DOHH2 (cell line): ENCODE measurements at regions not wholly inside any gene's neighbourhood (a gene's known extent, or its start where the extent isn't known, plus 50 kb on each side); places are given as distances from the start of the nearest gene placed in this dataset.

Experiments
- H3F3A ChIP-seq: fragments of 200-600 bp; sonication (generic), shearing (Covaris generic); 2 replicates; pipeline ENCODE4 v1.6.0; 2016; ENCODE audit warnings: antibody characterized with exemption, mild to moderate bottlenecking; ENCODE audit not compliant: control insufficient read depth, insufficient read depth
- H3K27ac ChIP-seq: fragments of 200-600 bp; sonication (generic); 2 replicates; pipeline ENCODE4 v1.5.1; 2014; ENCODE audit warnings: low read depth, mild to moderate bottlenecking, low read length, moderate library complexity
- H3K27me3 ChIP-seq: fragments of 200-600 bp; sonication (generic); 2 replicates; pipeline ENCODE4 v1.6.1; 2014; ENCODE audit warnings: mild to moderate bottlenecking, low read length, mixed read lengths; ENCODE audit not compliant: control insufficient read depth
- H3K36me3 ChIP-seq: fragments of 200-600 bp; sonication (generic); 2 replicates; pipeline ENCODE4 v1.6.1; 2014; ENCODE audit warnings: mild to moderate bottlenecking, low read length, moderate library complexity, mixed read lengths; ENCODE audit not compliant: control insufficient read depth
- H3K4me1 ChIP-seq: fragments of 200-600 bp; sonication (generic); 2 replicates; pipeline ENCODE4 v1.6.1; 2014; ENCODE audit warnings: mild to moderate bottlenecking, low read length, mixed read lengths; ENCODE audit not compliant: control insufficient read depth
- H3K4me2 ChIP-seq: fragments of 200-600 bp; sonication (generic); 2 replicates; pipeline ENCODE4 v1.6.0; 2014; ENCODE audit warnings: mild to moderate bottlenecking, low read length, moderate library complexity
- H3K4me3 ChIP-seq: fragments of 200-600 bp; sonication (generic); 2 replicates; pipeline ENCODE4 v1.5.1; 2014; ENCODE audit warnings: mild to moderate bottlenecking, low read length, mixed read lengths
- H3K79me2 ChIP-seq: fragments of 200-600 bp; sonication (generic); 2 replicates; pipeline ENCODE4 v1.6.1; 2014; ENCODE audit warnings: mild to moderate bottlenecking, low read length, mixed read lengths; ENCODE audit not compliant: control insufficient read depth
- H3K9me2 ChIP-seq: fragments of 200-600 bp; sonication (generic); replicated peaks from 2 replicates; pipeline ENCODE4 v1.6.1; 2014; ENCODE audit warnings: mild to moderate bottlenecking, low read length, mixed read lengths; ENCODE audit not compliant: control insufficient read depth
- H3K9me3 ChIP-seq: fragments of 200-600 bp; sonication (generic); 2 replicates; pipeline ENCODE4 v1.6.1; 2014; ENCODE audit warnings: antibody characterized with exemption, low read length, mixed read lengths; ENCODE audit not compliant: control insufficient read depth, insufficient read depth
- H4K20me1 ChIP-seq: fragments of 200-600 bp; sonication (generic); 2 replicates; pipeline ENCODE4 v1.6.0; 2014; ENCODE audit warnings: low read depth, mild to moderate bottlenecking, antibody characterized with exemption, low read length, moderate library complexity; ENCODE audit not compliant: control insufficient read depth, insufficient read depth
- EZH2phosphoT487 ChIP-seq: fragments of 200-600 bp; sonication (generic); IDR thresholded peaks from 2 replicates; pipeline ENCODE4 v1.6.1; 2017; ENCODE audit warnings: borderline replicate concordance, mild to moderate bottlenecking, antibody characterized with exemption, low read length, moderate library complexity, mixed read lengths
- TF ChIP-seq, protein P1 (sequence below): fragments of 200-600 bp; sonication (generic); IDR thresholded peaks from one replicate; pipeline ENCODE4 v1.5.1; 2014; ENCODE audit warnings: antibody characterized with exemption, mild to moderate bottlenecking, low read depth, low read length; ENCODE audit not compliant: poor library complexity, severe bottlenecking

DNA sequence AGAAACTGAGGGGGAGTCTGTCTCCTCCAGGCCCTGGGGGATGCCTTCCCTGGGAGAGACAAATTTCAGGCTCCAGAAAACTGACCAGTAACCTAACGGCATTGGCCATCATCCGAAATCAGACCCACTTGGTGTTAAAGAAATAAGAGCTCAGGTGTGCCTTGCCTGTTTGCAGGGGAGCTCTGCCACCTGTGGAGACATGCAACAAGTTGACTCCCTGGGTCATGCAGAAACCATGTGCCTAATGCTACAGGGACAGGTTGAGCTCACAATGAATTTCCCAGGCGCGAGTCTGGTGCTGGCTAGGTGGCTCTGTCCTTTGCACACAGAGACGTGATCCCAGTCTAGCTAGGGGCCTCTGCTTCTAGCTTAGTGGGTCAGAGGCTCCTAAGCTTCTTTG is 95.8 kb upstream of the KIT start:
- H3K9me3 ChIP-seq = no peaks in the 10 kb centered on the region
- TF ChIP-seq, protein P1, sequence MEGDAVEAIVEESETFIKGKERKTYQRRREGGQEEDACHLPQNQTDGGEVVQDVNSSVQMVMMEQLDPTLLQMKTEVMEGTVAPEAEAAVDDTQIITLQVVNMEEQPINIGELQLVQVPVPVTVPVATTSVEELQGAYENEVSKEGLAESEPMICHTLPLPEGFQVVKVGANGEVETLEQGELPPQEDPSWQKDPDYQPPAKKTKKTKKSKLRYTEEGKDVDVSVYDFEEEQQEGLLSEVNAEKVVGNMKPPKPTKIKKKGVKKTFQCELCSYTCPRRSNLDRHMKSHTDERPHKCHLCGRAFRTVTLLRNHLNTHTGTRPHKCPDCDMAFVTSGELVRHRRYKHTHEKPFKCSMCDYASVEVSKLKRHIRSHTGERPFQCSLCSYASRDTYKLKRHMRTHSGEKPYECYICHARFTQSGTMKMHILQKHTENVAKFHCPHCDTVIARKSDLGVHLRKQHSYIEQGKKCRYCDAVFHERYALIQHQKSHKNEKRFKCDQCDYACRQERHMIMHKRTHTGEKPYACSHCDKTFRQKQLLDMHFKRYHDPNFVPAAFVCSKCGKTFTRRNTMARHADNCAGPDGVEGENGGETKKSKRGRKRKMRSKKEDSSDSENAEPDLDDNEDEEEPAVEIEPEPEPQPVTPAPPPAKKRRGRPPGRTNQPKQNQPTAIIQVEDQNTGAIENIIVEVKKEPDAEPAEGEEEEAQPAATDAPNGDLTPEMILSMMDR = no peak
- TF ChIP-seq EZH2phosphoT487 = no peak
- H3K36me3 ChIP-seq = no peaks in the 10 kb centered on the region
- no peaks in the 10 kb centered on the region for H3K9me2 ChIP-seq
- no peak overlapping the region for H3K4me2 ChIP-seq
- H3F3A ChIP-seq = no peaks in the 10 kb centered on the region
- H3K4me1 ChIP-seq = no peaks in the 10 kb centered on the region
- no peak overlapping the region for H3K27ac ChIP-seq
- H3K79me2 ChIP-seq = no peaks in the 10 kb centered on the region
- H3K4me3 ChIP-seq = no peak overlapping the region
- no peaks in the 10 kb centered on the region for H3K27me3 ChIP-seq
- H4K20me1 ChIP-seq = no peaks in the 10 kb centered on the region

DNA sequence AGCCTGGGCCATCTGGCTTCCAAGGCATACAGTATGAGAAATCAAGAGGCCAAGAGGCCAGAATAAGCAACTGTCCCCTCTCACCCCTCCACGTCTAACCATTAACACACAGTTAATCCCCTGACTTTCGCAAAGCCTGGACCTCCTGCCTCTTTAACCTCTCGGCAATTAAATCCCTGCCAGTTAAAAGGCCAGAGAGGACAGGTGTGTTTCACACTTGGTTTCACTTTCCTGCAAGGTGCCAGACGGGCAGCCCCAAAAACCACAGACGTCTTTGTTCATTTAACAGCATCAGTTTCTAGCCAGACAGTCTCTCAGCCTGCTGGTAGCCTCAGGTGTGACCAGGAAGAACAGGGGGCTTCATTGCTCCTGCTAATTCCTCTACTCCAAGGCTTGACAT is 91.1 kb upstream of the KIT start:
- no peak overlapping the region for H3K4me3 ChIP-seq
- no peaks in the 10 kb centered on the region for H4K20me1 ChIP-seq
- no peaks in the 10 kb centered on the region for H3F3A ChIP-seq
- H3K9me3 ChIP-seq = no peaks in the 10 kb centered on the region
- H3K4me1 ChIP-seq = no peaks in the 10 kb centered on the region
- no peaks in the 10 kb centered on the region for H3K36me3 ChIP-seq
- TF ChIP-seq EZH2phosphoT487 = no peak
- TF ChIP-seq, protein P1 = no peak
- H3K27me3 ChIP-seq = no peaks in the 10 kb centered on the region
- no peak overlapping the region for H3K27ac ChIP-seq
- H3K79me2 ChIP-seq = no peaks in the 10 kb centered on the region
- no peaks in the 10 kb centered on the region for H3K9me2 ChIP-seq
- no peak overlapping the region for H3K4me2 ChIP-seq

DNA sequence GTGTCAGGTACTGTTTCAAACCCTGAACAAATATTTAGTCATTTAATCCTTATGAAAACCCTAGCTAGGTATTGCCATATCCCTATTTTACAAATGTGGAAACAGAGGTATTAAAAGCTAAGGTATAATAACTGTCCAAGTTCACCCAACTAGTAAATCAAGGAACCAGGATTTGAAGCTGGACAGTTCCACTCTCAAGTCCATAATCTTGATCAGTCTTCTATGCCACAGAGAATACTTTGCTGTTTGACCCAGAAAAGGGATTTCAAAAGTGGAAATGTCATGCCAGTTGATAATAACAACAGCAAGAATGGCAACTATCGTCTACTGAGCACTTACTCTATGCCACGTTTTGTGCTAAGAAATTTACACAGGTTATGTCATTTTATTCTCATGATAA is 90.4 kb upstream of the KIT start:
- no peaks in the 10 kb centered on the region for H3K79me2 ChIP-seq
- TF ChIP-seq EZH2phosphoT487 = no peak
- TF ChIP-seq, protein P1 = no peak
- no peaks in the 10 kb centered on the region for H3K9me3 ChIP-seq
- no peak overlapping the region for H3K4me2 ChIP-seq
- H3K9me2 ChIP-seq = no peaks in the 10 kb centered on the region
- no peaks in the 10 kb centered on the region for H4K20me1 ChIP-seq
- no peaks in the 10 kb centered on the region for H3K36me3 ChIP-seq
- H3K27me3 ChIP-seq = no peaks in the 10 kb centered on the region
- no peaks in the 10 kb centered on the region for H3K4me1 ChIP-seq
- H3K4me3 ChIP-seq = no peak overlapping the region
- H3K27ac ChIP-seq = no peak overlapping the region
- H3F3A ChIP-seq = no peaks in the 10 kb centered on the region

DNA sequence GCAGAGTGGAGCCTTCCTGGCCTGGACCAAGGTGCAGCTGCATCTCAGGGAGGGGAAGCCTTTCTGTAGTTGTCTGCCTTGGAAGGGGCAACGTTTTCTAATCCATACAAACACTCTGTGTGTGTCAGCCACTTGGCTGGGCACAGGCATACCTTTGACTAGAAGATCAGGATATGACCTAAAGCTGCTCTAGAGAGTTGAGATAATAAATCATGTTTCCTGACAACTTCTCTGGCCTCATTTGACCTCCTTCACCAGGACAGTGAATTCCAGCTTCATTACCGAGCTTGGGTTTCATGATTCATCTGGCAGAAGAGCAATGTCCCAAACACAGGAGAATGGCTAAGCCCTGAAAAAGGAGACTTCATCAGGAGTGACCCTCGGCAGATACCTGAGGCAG is 89.6 kb upstream of the KIT start:
- no peaks in the 10 kb centered on the region for H4K20me1 ChIP-seq
- no peaks in the 10 kb centered on the region for H3K79me2 ChIP-seq
- no peaks in the 10 kb centered on the region for H3K36me3 ChIP-seq
- H3K27me3 ChIP-seq = no peaks in the 10 kb centered on the region
- no peak overlapping the region for H3K4me2 ChIP-seq
- no peaks in the 10 kb centered on the region for H3K9me2 ChIP-seq
- H3F3A ChIP-seq = no peaks in the 10 kb centered on the region
- no peak overlapping the region for H3K27ac ChIP-seq
- no peak overlapping the region for H3K4me3 ChIP-seq
- TF ChIP-seq, protein P1 = no peak
- TF ChIP-seq EZH2phosphoT487 = no peak
- no peaks in the 10 kb centered on the region for H3K9me3 ChIP-seq
- H3K4me1 ChIP-seq = no peaks in the 10 kb centered on the region
